ENCODE measurements at regions not wholly inside any gene's neighbourhood (a gene's known extent, or its start where the extent isn't known, plus 50 kb on each side); places are given as distances from the start of the nearest gene placed in this dataset.

GRCh38 chr10:29807163-29807806 is 172.5 kb upstream of the SVIL start:
- no peak for TF ChIP-seq CTCF (IDR thresholded peaks at IDR 0.05)
- no peak for ATAC-seq (ENCODE audit: low FRiP score)
- DNase-seq (ENCODE audit: low spot score), result no peak

DNA sequence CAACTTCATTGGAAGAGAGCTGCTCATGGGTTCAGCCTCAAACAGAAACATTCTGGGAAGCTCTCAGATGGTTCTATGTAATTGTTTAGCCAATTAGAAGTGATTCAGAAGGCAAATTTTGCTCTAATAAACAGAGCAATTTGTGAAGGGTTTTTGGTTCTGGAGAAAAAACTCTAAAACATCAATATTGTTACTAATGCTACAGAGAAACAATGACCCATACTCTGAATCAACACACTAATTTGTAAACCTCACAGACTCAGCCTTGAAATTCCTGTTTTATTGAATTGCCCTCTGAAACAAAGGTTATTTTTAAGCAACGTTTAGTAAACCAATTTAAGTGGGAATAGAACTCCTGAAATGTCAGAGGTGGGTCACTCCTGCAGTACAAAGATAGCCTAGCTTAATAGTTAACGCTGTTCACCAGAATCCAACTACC is 171.6 kb upstream of the SVIL start:
- DNase-seq (ENCODE audit: low spot score), result no peak
- no peak for ATAC-seq (ENCODE audit: low FRiP score)
- TF ChIP-seq CTCF (IDR thresholded peaks at IDR 0.05), result no peak

DNA sequence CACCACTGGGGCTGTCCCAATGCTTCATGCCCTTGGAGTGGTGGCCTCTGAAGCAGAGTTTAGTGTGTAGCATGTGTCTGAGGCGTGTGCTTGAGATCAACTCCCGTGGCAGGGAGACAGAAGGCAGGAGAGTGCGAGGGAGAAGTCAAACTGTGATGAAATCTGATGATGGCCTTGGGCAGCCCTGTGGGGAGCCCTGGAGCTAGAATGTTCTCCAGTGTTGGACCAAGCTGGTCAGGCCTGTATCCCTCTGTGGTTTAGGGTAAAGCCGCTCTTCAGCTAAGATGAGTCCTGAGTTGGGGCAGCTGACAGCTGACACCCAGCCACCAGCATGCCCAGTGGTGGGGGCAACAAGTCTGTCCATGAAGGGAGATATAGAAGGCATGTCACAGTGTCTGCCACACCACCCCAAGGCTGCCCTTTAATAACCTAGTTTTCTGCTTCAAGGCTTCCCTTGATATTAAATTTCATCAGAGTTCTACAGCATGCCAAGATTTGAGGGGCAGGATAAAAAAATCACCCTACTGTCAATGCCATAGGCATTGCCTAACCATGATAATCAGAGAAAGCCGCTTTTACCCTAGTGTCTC is 170.5 kb upstream of the SVIL start:
- TF ChIP-seq CTCF (IDR thresholded peaks at IDR 0.05), result no peak
- DNase-seq (ENCODE audit: low spot score), result no peak
- ATAC-seq (ENCODE audit: low FRiP score), result no peak

- no peak for TF ChIP-seq CTCF (IDR thresholded peaks at IDR 0.05)
- DNase-seq (ENCODE audit: low spot score) (no peak), ATAC-seq (ENCODE audit: low FRiP score) (no peak)
These were observed 169.5 kb upstream of the SVIL start for GRCh38 chr10:29804025-29804852.

- no peak for TF ChIP-seq CTCF (IDR thresholded peaks at IDR 0.05)
- DNase-seq (ENCODE audit: low spot score), result no peak
- no peak for ATAC-seq (ENCODE audit: low FRiP score)
These were observed 167.4 kb upstream of the SVIL start for GRCh38 chr10:29802171-29802570.

DNA sequence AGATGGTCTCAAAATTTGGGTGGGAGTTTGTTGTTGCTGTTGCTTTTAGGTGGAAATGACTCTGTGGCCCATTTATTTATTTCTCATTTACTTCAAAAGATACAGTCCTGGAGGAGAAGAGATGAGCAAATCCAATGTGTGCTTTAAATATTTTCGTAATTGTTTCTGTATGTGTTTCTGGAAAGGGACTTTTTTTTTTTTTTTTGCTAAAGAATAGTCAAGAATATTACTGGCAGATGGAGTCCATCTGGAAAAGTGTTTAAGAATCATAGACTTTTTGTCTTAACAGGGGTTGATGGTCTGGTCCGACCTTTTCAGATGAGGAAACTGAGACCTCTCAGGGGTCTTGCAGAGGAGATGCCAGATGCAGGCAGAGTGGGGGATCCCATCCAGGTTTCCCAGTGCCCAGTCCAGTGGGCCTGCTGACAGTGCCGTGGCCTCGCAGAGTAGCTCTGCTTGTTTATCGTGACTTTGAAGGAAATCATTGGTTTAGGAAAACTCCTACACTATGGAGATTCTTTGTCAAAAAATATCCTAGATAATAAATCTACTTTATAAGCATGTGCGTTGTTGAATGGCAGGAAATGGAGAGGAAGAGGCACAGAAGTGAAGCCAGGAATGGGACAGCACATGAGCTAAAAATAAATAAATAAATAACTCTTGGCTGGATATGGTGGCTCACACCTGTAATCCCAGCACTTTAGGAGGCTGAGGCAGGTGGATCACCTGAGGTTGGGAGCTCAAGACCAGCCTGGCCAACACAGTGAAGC is 164.3 kb upstream of the SVIL start:
- TF ChIP-seq CTCF (IDR thresholded peaks at IDR 0.05), result no peak
- no peak for DNase-seq (ENCODE audit: low spot score)
- no peak for ATAC-seq (ENCODE audit: low FRiP score)
